ENCODE measurements at regions not wholly inside any gene's neighbourhood (a gene's known extent, or its start where the extent isn't known, plus 50 kb on each side); places are given as distances from the start of the nearest gene placed in this dataset.

DNA sequence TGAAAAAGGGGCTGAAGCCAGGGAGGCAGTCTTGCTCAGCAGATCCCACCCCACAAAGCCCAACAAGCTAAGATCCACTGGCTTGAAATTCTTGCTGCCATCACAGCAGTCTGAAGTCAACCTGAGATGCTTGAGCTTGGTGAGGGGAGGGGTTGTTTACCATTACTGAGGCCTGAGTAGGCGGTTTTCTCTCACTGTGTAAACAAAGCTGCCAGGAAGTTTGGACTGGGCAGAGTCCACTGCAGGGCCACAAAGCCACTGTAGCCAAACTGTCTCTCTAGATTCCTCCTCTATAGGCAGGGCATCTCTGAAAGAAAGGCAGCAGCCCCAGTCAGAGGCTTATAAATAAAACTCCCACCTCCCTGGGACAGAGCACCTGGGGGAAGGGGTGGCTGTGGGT, 746.1 kb upstream of the LRRC4C start:
- DNase-seq, result no peak

DNA sequence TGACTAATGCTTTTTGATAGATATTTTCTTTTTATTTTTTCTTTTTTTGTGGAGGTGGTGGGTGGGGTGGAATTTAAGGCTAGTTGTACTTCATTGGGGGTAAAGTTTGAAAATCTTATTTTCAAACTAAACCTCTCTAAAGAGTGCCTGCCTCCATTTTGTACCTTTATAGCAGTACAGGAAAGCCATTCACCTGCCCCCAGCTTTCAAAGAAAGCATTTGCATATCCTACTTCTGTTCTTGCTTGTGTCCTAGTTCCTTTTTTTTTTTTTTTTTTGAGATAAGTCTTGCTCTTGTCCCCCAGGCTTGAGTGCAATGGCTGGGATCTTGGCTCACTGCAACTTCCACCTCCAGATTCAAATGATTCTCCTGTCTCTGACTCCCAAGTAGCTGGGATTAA, 766.2 kb upstream of the LRRC4C start:
- peak; percentile 5 for DNase-seq

DNA sequence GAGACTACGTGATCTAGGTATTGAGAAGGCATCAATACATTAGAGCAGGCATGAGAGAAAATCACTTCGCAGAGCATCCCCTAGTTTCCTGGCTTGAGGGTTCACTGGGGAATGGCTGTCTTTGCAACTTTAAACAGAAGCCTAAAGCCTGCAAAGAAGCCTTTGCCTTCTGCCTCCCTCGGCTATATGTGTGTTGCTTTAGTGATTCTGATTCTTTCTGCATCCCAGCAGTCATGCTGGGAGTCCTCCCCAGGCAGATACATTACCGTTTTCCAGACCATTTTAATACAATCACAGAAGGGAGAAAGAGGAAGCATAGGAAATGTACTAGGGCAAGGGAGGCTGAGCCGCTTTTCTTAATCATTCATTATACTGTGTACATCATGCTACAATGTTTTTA, 773.2 kb upstream of the LRRC4C start:
- no peak for DNase-seq

DNA sequence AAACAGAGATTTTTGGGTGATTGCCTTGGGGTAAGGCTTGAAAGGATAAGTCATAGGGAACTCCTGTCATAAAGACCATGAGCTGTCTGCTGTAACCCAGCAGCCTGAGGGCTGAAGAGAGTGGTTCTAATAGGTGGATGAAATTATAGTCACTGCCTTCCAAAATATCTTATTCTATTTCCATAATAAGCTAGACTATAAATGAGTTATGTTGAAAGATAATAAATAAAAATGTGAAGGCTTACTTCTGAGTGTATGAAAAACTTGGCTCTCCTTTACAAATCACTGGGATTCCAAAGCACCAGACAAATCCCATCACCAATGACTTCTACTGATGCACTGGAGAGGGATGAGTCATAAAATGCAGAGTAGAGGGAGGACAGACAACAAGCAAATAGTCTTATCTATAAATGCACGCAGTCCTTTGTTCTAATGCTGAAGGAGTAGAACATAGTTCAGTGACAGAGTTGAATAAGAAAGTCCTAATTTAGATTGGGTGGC, 775.0 kb upstream of the LRRC4C start:
- no peak for DNase-seq

DNA sequence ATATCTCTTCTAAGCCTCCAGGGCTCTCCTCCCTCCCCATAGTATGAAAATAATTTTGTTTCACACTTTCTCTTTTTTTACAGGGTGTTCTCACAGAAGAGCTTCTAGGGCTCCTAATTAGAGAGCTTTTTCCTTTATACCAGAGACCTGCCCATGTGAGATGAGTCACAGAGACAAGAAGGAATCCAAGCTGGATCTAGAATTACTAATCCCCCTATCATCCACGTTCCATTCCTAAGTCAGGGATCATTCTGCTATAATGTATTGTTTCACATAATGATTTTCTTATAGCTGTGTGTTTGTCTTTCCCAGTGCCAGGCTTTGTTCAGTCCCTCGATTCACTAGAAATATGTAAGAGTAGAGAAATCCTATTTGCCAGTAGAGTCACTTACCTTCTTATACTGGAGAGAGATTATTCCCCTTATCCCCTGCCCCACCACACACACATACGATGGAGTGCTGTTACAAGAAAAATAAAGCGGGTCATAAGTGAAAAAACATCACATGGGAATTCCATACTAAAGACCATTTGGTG, 778.3 kb upstream of the LRRC4C start:
- DNase-seq, result no peak

DNA sequence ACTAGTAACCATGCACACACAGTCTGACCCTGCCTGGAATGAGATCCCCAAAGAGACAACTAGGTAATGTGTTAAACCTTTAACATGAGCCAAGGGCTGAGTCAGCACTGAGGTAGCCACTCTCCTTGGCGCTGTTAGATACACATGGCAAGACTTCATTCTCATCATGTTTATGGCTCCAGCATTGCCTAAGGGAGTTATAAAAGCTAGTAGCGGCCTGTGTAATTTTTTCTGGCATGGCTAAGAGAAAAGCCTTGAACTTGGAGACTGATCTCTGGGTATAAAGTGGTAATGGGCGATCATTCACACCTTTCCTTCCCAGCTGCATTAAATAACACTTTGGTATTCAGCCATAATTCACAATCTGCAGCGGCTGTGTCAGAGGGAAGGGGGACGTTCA, 779.7 kb upstream of the LRRC4C start:
- no peak for DNase-seq

DNA sequence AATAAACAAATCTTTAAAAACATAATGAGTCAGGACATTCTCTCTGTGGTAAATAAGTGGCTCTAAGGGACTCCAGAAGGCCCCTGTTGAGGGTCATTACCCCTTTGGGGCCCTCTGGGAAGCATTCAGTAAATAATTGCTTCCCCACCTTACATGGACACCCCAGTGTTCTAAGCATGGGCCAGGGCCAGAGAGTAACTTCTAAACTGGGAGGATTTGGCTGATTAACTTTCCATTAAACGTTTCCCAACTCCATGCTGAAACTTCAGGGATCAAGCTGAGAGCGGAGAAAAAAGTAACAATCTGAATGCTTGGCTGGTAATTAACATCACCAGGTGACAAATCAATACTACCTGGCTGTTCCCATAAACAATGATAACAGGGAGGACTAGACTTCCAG, 783.9 kb upstream of the LRRC4C start:
- no peak for DNase-seq

DNA sequence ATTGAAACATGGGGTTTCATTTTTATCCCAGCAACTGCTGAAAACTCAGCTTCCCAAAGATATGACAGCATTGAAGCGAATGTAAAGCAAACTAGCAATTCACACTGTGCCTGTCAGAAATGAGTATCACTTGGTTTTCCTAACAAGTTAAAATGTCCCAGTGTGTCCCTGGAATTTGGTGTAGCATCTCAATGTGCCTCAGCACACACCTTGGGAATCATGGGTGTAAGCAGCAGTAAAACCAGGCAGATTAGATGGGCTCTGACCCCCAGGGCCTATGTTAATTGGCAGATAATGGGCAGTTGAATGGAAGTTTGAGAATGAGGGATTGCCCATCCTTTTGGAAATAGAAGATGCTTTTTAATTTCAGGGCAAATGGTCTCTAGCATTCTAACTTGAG, 784.9 kb upstream of the LRRC4C start:
- DNase-seq, result no peak

DNA sequence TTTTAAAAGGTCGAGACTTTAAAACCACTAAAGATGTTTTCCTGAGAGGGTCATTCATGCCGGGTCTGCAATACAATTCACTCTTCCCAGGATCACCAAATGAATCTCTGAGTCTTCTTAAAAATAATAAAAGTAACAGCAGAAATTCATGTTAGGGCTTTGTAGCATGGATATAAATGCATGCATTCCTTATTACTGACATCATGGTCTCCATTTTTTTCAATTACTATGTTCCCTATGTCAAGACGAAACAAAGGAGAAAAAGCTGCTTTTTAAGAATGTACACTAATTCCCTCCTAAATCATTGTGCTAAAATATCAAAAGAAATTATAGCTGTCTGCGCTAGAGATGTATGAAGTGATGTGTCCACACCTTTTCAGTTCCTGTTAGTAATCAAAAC, 789.9 kb upstream of the LRRC4C start:
- DNase-seq, result no peak

DNA sequence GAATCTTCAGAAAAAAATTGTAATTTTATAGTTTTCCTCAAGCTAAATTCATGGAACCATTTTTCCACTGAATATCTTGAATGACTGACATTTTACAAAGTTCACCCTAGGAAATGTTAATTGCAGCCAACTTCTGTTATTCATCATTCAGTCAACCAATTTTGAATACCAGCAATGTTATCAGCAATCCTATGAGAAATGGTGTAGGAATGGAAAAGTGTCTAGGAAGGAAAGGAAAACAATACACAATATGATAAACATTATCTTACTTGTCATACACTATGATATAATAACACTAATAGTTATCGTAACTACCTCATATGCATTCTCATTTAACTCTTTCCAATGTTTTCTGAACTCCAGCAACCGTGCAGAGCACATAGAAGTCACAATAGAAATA, 790.5 kb upstream of the LRRC4C start:
- no peak for DNase-seq

DNA sequence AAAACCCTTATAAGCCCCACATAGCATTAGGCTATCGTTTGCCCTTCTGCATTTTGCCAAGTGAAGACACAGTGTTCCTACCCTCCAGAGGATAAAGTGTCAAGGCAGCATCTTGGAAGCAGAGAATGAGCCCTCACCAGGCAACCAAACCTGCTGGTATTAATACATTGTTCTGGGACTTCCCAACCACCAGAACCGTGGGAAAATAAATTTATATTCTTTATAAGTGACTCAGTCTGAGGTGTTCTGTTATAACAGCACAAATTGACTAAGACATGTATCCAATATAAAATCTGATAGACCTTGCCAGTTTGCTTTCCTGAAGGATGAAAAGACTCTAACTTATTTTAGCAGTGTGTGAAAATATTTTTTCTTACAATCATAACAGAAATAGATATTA, 792.5 kb upstream of the LRRC4C start:
- no peak for DNase-seq

DNA sequence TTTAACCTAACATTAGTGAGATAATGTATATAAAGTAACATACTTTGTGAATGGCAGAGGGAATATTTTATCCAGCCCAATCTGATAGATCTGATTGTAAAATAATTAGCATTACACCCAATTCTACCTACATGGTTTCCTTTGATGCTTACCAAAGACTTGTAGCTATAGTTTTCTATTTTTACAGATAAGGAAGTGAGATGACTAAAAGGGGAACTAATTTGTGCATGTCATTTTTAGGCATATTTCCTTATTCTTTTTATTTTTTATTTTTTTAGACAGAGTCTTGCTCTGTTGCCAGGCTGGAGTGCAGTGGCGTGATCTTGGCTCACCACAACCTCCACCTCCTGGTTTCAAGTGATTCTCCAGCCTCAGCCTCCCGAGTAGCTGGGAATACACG, 793.7 kb upstream of the LRRC4C start:
- no peak for DNase-seq

DNA sequence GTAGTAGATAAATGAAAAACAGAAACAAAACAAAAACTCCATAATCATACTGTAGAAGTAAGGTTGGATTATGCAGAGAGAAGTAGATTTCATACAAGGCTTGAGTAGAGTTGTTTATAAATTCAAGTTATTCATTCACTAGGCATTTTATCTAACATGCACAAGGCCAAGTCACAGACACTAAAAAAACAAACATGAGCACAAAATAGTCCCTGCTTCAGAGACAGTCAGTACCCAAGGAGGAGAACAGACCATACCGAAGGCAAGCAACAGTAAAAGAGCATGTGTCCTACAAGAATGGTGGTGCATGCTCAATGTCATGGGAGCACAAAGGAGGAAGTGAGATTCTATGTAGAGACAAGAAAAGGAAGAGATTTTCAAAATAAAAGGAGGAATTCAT, 796.5 kb upstream of the LRRC4C start:
- DNase-seq, result no peak

DNA sequence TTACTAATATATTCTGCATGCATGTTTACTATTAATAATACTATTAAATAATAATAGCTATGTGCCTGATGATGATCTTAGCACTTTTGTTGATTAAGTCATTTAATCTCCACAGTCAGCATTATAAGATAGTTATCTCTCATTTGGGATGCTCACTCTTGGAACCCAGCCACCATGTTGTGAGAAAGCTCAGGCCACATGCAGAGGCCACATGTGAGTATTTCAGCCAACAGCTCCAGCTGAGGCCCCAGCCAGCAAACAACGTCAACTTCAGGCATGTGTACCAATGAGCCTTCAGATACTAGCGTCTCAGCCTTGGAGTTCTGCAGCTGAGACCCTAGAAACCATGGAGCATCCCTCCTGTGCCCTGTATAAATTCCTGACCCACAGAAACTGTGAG, 798.1 kb upstream of the LRRC4C start:
- no peak for DNase-seq

DNA sequence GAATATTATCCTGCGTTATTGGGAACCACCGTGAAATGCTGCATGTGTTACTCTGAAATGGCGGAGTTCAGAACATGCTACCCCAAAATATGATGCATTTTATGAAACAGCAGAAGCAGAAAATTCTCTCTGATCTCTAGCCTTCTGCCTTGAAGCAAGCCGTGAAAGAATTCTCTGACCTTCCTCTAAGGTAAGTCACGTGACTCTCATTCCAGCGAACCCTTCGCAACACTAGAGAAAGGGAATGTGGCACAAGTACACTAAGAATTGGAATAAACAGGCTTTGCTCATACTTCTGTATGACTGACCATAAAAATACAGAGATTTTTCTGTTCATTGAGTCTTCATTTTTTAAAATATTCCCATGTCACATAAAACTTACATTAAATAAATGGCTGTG, 805.6 kb upstream of the LRRC4C start:
- DNase-seq, result no peak

DNA sequence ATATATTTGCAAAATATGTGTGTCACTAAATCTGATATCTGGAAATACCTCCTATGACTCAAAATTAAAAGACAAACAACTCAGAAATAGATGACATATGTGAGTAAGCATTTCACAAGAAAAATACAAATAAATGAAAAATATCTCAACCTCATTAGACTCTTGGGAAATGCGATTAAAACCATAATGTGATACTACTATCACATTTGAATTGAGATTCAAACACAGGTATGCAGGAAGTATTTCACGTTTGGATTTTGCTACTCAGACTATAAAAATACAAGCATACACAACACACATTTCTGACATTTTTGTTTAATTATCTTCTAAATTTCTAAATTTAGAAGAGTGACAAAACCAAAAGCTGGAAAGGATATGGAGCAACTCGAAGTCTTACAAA, 811.9 kb upstream of the LRRC4C start:
- DNase-seq, result no peak

DNA sequence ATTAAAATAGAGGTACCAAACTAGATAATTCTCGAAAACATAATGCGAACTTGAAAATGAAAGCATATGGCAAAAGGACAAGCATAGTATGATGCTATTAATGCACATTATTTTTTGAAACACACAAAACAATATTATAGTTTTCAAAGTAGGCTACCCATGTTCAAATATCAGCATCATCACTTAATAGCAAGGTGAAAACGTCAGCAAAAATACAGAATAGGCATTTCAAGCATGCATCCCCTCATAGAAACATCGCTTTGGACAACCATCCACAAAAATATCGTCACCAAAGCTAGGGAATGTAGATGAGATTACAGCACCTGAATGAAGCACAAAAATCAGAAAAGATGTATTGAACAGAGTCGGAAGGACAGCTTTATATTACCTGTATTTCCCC, 814.5 kb upstream of the LRRC4C start:
- DNase-seq, result no peak

DNA sequence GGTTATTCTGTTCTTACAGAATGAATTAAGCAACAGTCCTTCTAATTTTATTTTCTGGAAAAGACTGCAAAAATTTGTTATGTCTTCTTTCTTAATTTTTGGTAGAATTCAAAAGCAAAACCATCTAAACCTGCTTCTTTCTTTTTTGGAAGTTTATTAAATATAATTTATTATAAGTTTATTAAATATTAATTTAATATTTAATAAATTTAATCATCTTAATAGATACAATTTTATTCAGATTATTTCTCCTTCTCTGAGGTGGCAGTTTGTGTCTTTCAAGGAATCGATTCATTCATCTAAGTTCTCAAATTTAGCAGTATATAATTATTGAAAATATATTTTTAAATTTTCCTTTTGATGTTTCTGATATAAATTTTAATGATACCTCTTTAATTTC, 837.5 kb upstream of the LRRC4C start:
- no peak for DNase-seq

DNA sequence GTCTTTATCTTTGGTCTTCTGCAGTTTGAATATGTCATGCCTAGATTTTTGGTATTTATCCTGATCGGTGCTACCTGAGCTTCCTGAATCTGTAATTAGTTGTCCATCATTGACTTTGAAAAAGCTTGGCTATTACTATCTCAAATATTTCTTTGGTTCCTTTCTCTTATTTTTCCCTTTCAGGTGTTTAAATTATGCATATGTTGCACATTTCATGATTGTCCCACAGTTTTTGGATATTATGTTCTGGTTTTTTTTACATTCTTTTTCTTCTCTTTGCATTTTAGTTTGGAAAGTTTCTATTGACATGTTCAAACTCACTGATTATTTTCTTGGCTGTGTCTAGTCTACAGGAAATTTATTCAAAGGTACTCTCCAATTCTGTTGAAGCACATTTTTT, 840.3 kb upstream of the LRRC4C start:
- DNase-seq, result no peak

DNA sequence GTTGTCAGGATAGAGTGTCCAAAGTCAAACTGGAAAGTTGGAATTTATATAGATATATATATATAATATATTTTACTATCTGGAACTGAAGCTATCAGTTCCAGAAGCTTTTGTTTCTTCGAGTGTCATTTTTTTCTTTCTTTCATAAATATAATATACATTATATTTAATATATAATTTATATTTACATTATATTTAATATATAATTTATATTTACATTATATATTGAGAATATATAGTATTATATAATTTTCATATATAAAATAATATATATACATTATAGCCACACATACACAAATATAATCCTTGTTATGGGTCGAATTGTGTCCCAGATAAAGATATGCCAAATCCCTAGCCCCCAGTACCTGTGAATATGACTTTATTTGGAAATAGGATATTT, 842.3 kb upstream of the LRRC4C start:
- no peak for DNase-seq

DNA sequence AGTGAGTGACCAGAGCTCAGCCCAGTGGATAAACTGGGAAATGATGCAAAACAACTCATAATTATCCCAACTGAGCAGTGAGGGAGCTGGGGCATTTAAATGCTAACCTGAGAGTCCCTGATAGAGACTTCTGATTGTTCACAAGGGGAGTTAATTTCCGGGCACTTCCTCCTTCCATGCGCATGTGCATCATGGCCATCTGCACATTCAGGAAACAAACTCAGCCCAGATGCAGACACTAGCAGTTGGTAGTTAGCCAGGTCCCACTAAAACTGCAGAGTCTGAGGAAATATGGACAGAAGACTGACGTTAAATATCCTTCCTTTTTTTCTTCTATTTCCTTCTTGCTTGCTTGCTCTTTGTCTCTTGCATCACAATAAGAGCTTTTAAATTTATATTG, 852.1 kb upstream of the LRRC4C start:
- peak; percentile 56 for DNase-seq

DNA sequence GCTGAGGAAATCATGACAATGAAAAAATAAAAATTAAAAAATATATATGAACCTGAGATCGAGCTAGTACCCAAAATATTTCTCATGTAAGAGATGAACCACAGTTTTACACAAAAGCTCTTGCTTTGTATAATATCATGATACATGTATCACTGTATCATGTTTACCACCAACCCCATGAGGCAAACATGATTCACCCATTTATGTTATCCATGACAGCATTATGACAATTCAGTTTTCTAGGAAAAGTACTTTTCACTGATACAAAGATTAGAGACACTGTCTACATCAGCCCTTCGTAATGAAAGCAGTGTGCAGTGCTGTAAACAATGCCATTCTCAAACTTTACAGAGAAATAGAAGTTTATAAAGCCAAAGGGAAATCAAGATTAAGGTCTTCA, 852.5 kb upstream of the LRRC4C start:
- DNase-seq, result no peak

DNA sequence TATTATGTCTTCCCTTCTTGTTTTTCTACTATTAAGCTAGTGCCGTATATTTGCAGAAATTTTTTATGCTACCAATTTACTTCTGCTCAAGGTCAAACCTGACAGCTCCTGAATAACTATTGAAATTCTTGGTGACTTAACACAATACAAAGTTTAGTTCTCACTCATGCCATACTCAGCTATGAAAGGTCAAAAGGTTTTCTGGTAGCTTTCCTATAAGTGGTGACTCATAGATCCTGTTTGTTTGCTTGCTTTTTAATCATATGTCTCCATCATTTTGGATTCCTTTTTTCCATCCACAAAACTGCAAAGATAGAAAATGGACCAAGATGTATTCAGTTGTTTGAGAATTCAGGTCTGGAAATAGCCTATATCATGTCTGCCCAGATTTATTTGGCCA, 855.8 kb upstream of the LRRC4C start:
- DNase-seq, result no peak

DNA sequence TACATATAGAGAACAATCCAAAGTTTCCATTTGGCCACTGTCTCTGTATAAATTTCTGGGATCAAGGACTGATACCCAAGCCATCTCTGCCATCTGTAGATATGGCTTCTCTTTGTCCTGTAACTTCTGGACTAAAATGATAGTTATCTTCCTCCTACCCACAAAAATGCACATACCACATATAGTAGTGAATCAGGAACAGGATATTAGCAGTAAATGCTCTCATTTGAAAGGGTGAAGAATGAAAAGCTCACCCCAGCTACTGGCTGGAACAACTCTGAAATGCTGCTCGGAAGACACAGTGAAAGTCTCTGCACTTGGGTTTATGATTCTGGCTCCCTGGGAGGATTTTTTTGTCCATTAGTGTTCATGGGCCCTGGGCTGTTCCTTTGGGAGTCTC, 856.4 kb upstream of the LRRC4C start:
- no peak for DNase-seq

DNA sequence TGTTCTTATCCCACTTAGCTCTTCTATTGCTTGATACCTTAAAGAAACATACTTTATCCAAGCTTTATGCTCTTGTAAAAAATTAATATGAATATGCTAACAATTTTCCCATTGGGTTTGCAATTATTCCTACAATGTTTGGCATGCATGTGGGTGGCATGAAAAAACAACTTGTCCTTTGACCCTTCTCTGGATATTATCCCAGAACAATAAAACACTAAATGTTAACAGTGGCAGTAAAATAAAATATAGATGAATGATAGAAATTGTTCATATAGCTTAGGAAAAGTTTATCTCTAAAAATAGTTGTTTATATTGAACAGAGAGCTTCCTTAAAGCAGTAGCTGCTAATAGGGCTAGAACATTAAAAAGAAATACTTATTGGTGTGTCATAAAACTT, 860.5 kb upstream of the LRRC4C start:
- no peak for DNase-seq
